WTC11 (cell line): ENCODE measurements at regions not wholly inside any gene's neighbourhood (a gene's known extent, or its start where the extent isn't known, plus 50 kb on each side); places are given as distances from the start of the nearest gene placed in this dataset.

Experiments
- KAT7 ChIP-seq: sonication (generic); formaldehyde crosslinking; IDR thresholded peaks from 2 replicates; pipeline ENCODE4 v1.8.1; 2023; ENCODE audit warnings: missing genetic modification reagents, mild to moderate bottlenecking, borderline replicate concordance
- TF ChIP-seq, protein P1 (sequence below): fragments of 200-600 bp; IDR thresholded peaks from 2 replicates; pipeline ENCODE4 v1.8.0; 2022; ENCODE audit warnings: antibody characterized with exemption

GRCh38 chr14:78104160-78104559 lies 66.0 kb upstream of the NRXN3 start:
- TF ChIP-seq, protein P1, sequence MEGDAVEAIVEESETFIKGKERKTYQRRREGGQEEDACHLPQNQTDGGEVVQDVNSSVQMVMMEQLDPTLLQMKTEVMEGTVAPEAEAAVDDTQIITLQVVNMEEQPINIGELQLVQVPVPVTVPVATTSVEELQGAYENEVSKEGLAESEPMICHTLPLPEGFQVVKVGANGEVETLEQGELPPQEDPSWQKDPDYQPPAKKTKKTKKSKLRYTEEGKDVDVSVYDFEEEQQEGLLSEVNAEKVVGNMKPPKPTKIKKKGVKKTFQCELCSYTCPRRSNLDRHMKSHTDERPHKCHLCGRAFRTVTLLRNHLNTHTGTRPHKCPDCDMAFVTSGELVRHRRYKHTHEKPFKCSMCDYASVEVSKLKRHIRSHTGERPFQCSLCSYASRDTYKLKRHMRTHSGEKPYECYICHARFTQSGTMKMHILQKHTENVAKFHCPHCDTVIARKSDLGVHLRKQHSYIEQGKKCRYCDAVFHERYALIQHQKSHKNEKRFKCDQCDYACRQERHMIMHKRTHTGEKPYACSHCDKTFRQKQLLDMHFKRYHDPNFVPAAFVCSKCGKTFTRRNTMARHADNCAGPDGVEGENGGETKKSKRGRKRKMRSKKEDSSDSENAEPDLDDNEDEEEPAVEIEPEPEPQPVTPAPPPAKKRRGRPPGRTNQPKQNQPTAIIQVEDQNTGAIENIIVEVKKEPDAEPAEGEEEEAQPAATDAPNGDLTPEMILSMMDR, result no peak
- TF ChIP-seq KAT7, result no peak
